ENCODE measurements at regions not wholly inside any gene's neighbourhood (a gene's known extent, or its start where the extent isn't known, plus 50 kb on each side); places are given as distances from the start of the nearest gene placed in this dataset.

DNA sequence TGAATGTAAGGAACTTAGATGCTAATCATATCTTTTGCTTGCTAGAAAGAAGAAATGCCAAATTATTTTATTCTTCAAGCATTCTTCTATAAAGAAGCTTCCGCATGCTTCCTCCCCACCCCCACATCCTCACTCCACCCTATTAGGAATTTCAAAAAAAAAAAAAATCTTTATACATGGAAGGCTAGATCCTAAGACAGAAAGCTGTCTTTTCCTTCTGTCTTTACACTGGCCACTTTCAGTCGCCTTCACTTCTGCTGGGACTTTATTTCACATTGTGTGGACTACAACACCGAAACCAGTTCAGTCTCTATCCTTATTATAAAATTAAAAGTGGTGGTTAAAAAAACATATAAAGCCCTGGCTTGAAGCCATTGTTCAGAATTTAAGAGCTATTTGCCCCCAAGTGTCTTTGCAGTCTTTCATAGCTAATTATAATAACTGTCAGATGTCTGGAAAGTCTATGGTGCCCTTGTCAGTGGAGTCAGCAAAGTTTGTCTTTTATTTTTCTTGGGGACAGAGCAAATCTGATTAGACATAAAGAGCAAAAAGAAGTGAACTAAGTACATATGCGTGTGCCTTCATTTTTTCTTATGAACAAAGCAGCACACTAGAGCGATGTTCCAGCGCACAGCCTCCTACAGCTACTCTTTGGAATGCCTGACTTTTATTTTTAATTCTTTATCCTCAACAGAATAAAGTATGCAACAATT lies 297.7 kb downstream of the PTPRC start:
- H3K9me3 Mint-ChIP-seq = no peaks in the 10 kb centered on the region
- TF ChIP-seq, protein P1, sequence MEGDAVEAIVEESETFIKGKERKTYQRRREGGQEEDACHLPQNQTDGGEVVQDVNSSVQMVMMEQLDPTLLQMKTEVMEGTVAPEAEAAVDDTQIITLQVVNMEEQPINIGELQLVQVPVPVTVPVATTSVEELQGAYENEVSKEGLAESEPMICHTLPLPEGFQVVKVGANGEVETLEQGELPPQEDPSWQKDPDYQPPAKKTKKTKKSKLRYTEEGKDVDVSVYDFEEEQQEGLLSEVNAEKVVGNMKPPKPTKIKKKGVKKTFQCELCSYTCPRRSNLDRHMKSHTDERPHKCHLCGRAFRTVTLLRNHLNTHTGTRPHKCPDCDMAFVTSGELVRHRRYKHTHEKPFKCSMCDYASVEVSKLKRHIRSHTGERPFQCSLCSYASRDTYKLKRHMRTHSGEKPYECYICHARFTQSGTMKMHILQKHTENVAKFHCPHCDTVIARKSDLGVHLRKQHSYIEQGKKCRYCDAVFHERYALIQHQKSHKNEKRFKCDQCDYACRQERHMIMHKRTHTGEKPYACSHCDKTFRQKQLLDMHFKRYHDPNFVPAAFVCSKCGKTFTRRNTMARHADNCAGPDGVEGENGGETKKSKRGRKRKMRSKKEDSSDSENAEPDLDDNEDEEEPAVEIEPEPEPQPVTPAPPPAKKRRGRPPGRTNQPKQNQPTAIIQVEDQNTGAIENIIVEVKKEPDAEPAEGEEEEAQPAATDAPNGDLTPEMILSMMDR (conservative IDR thresholded peaks at IDR 0.05) = no peak
- H3K4me1 Mint-ChIP-seq = peaks cover 24% of the 10 kb centered on the region
- no peak overlapping the region for H3K4me3 Mint-ChIP-seq
- H3K36me3 Mint-ChIP-seq (ENCODE audit: low read depth) = no peaks in the 10 kb centered on the region
- H3K27me3 Mint-ChIP-seq (ENCODE audit: low read depth) = no peaks in the 10 kb centered on the region
- no peak for DNase-seq (ENCODE audit: low read depth, low spot score)
- peak overlapping the region; percentile 94 for H3K27ac Mint-ChIP-seq (ENCODE audit: unreplicated experiment)

GRCh38 chr1:198937231-198938031 lies 298.6 kb downstream of the PTPRC start:
- no peak overlapping the region for H3K4me3 Mint-ChIP-seq
- H3K4me1 Mint-ChIP-seq = peaks cover 21% of the 10 kb centered on the region
- no peaks in the 10 kb centered on the region for H3K27me3 Mint-ChIP-seq (ENCODE audit: low read depth)
- TF ChIP-seq, protein P1 (conservative IDR thresholded peaks at IDR 0.05) = no peak
- H3K27ac Mint-ChIP-seq (ENCODE audit: unreplicated experiment) = peak overlapping the region; percentile 94
- H3K9me3 Mint-ChIP-seq = no peaks in the 10 kb centered on the region
- DNase-seq (ENCODE audit: low read depth, low spot score) = peak; percentile 26
- no peaks in the 10 kb centered on the region for H3K36me3 Mint-ChIP-seq (ENCODE audit: low read depth)

DNA sequence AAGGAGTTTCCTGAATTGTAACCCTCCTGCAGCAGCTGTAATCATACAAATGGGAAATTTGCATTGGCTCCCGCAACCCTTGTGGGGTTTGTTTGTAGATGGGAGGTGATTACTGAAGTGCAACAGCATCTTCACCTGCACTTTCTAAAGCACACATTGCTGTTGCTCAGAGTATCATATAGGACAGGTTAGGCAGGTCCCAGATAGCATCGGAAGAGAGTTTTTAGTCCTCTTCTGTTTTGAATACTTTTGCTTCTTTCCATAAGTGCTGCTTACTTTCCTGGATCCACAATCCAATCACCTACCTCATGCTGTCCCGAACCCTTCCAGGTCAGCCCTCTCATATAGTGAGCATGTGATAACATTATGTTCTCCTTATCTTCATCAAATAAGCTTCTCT lies 300.4 kb downstream of the PTPRC start:
- TF ChIP-seq, protein P1 (conservative IDR thresholded peaks at IDR 0.05) = no peak
- H3K36me3 Mint-ChIP-seq (ENCODE audit: low read depth) = no peaks in the 10 kb centered on the region
- peaks cover 9% of the 10 kb centered on the region for H3K4me1 Mint-ChIP-seq
- H3K9me3 Mint-ChIP-seq = no peaks in the 10 kb centered on the region
- no peak overlapping the region for H3K27ac Mint-ChIP-seq (ENCODE audit: unreplicated experiment)
- H3K4me3 Mint-ChIP-seq = no peak overlapping the region
- no peak for DNase-seq (ENCODE audit: low read depth, low spot score)
- no peaks in the 10 kb centered on the region for H3K27me3 Mint-ChIP-seq (ENCODE audit: low read depth)

DNA sequence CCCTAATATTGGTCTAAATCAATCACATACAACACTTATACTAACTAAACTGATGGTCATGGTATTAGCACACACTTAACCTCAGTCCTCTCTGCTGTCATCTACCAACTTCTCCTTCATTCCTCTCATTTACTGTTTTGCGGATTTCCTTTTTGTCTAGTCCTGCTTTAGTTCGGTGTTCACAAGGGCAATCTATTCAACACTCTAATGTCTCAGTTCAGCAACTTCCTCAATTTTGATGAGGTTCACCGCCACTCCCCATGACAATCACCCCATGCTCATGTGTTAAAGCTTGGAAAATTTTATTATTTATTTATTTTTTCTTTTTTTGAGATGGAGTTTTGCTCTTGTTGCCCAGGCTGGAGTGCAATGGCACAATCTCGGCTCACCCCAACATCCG lies 301.1 kb downstream of the PTPRC start:
- Mint-ChIP-seq H3K4me3 (no peak overlapping the region), H3K36me3 (ENCODE audit: low read depth) (no peaks in the 10 kb centered on the region), H3K27ac (ENCODE audit: unreplicated experiment) (no peak overlapping the region), H3K4me1 (peaks cover 9% of the 10 kb centered on the region), H3K27me3 (ENCODE audit: low read depth) (no peaks in the 10 kb centered on the region), H3K9me3 (no peaks in the 10 kb centered on the region)
- no peak for DNase-seq (ENCODE audit: low read depth, low spot score)
- TF ChIP-seq, protein P1 (conservative IDR thresholded peaks at IDR 0.05) = no peak

DNA sequence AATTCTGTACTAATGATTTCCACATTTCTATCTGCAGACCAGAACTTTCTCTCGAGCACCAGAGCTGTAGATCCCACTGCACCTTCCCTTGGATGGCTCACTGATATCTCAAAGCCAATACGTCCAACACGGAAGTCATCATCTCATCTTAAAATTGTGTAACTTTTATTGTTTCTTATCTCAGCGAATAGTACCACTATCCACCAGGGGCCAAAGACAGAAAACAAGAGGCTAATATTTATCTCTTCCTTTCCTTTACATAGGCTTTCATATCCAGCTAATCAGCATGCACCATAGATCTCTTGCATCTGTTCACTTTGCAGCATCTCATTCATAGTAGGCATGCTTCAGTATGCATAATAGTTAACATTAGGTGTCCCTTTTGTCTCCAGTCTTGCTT lies 303.6 kb downstream of the PTPRC start:
- H3K4me1 Mint-ChIP-seq = peaks cover 4% of the 10 kb centered on the region
- no peak overlapping the region for H3K27ac Mint-ChIP-seq (ENCODE audit: unreplicated experiment)
- H3K9me3 Mint-ChIP-seq = no peaks in the 10 kb centered on the region
- no peak overlapping the region for H3K4me3 Mint-ChIP-seq
- H3K36me3 Mint-ChIP-seq (ENCODE audit: low read depth) = no peaks in the 10 kb centered on the region
- no peaks in the 10 kb centered on the region for H3K27me3 Mint-ChIP-seq (ENCODE audit: low read depth)
- no peak for DNase-seq (ENCODE audit: low read depth, low spot score)
- TF ChIP-seq, protein P1 (conservative IDR thresholded peaks at IDR 0.05) = no peak

Data from neural crest cell (in vitro differentiated cells).